Activated naive CD4-positive, alpha-beta T cell treated with Interleukin-2 at 50 U/mL for 16 hours (primary cell): ENCODE measurements at regions not wholly inside any gene's neighbourhood (a gene's known extent, or its start where the extent isn't known, plus 50 kb on each side); places are given as distances from the start of the nearest gene placed in this dataset.
"Not testable (repeated sequence)": the region's sequence is repeated elsewhere in the genome, so short reads cannot be mapped to it uniquely, and the experiment has no call there.

Experiments used
- DNase-seq: peaks from one replicate; pipeline ENCODE4 v3.0.0-alpha.2; 2020

- DNase-seq, result no peak
Observed at GRCh38 chr11:80719292-80719646, 1278.4 kb upstream of the TENM4 start.

DNA sequence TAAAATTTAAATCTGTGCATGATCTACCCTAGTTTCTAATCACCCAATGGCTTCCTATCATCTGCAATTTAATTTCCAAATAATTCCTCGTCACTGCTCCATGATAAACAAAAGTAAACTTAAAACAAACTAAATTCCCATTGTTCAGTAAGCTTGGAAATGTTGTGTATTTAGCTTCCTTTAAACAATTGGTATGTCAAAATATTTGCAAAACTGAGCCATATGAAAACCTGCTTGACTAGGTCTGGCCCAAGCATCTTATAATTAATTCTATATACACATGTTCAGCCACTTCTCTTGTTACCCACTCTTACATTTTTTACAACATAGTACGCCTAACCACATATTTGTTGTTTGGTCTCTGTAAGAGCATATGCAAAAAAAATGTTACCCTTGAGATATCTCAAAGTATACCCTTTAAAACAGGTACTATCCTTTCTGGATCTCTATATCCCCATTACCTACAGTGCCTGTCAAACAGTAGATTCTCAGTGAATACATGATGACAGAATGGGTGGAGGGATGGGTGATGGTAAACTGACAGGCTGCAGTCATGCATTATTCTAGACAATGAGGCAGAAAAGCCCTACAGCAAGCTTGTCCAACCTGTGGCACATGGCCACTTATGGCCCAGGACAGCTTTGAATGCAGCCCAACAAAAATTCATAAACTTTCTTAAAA is 1277.9 kb upstream of the TENM4 start:
- DNase-seq, result no peak

GRCh38 chr11:80702264-80702663 is 1261.4 kb upstream of the TENM4 start:
- DNase-seq, result no peak

- no peak for DNase-seq
Observed at GRCh38 chr11:80700386-80700785, 1259.6 kb upstream of the TENM4 start.

DNA sequence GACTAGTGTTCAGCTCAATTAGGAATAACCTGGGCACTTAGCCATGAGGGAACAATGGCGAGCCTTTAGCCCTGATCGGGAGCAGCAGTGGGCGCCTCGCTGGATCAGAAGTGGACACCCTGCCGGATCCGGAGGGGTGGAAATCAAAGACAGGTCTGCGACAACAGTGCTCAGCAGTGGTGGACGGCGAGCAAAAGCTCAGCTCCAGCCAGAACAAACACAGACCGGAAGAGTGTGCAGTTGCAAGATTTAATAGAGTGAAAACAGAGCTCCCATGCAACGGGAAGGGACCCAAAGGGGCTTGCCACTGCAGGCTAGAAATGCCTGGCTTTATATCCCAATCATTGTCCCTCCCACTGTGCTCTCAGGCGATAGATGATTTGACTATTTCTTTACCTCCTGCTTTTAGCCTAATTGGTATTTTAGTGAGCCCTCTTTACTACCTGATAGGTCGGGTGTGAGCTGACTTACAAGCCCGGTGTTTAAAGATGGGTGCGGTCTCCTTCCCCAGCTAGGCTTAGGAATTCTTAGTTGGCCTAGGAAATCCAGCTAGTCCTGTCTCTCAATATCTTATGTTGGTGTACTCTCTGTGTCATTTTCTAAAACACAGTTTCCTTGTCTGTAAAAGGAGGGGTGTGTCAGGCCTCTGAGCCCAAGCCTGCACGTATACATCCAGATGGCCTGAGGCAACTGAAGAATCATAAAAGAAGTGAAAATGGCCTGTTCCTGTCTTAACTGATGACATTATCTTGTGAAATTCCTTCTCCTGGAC is 1258.8 kb upstream of the TENM4 start:
- DNase-seq, result not testable (repeated sequence)

DNA sequence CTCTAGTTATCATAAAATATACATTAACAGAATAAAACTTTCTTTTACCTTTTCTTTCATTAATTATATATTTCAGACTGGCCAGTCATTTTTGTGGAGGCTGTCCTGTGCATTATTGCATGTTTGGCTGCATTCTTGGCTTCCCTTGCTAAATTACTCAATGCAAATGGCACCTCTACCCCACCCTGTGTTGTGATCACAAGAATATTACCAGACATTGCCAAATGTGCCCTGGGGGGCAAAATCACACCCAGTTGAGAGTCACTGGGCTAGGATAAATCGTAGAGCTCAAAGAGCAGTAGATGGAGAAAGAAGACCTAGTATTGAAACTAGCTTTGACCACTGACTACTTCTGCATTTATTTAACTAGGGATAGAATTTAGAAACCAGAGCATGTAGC is 1257.8 kb upstream of the TENM4 start:
- no peak for DNase-seq

- no peak for DNase-seq
Observed at GRCh38 chr11:80694385-80694784, 1253.6 kb upstream of the TENM4 start.

DNA sequence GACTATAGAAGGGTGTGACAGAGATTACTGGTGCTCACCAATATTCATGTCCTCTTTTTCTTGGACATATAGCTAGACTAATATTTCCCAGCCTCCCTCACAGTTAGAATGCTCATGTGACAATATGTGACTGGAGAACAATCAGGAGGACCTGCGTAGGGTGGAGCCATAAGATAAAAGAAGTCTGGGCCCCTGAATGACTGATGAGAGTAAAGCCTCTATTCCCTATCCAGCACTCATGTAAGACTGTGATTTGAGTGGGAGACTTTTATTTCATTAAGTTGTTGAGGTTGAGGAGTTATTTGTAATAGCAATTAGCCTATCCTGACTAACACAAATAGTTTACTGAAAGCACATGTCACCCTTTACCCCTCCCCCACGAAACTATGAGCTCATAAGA is 1247.1 kb upstream of the TENM4 start:
- no peak for DNase-seq

DNA sequence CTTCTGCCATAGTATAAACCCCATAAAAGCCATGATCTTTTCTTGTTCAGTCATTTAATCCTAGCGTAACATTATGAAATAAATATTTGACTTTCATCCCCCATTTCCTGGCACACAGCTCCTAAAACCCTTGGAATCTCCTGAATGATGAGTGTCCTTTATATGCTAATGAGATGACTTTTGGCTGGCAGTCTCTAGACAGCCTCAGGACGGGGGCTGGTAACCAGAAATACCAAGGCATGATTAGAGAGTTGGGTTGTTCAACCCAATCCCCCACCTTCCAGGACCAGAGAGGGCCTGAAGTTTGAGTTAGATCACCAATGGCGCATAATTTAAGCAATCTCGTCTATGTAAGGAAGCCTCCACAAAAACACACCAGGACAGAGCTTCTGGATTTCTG is 1246.1 kb upstream of the TENM4 start:
- DNase-seq, result no peak

DNA sequence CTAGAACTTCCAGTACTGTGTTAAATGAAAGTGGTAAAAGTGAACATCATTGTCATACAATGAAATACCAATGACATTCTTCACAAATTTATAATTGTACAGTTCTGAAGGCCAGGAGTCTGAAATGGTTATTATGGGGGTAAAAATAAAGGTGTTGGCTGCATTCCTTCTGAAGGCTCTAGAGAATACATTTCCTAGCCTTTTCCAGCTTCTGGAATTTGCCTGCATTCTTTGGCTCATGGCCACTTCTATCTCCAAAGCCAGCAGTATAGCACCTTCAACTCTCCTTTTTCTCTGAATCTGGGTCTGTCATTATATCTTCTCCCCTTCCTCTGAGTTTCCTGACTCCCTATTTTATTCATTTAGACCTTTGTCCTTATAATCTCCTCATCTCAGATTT is 1232.7 kb upstream of the TENM4 start:
- DNase-seq, result no peak

- no peak for DNase-seq
Observed at GRCh38 chr11:80669620-80670019, 1228.8 kb upstream of the TENM4 start.

DNA sequence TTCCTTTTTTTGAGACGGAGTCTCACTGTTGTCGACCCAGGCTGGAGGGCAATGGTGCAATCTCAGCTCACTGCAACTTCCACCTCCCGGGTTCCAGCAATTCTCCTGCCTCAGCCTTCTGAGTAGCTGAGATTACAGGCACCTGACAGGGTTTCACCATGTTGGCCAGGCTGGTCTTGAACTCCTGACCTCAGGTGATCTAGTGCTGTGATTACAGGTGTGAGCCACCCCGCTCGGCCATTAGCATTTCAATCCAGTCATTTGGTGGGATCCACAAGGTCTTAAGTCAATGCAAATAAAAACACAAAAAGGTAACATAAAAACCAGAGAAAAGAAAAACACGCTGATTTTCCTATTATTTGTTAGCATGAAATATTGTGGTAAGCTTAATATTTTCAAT is 1227.2 kb upstream of the TENM4 start:
- DNase-seq, result no peak

GRCh38 chr11:80655834-80656233 is 1215.0 kb upstream of the TENM4 start:
- DNase-seq, result no peak

DNA sequence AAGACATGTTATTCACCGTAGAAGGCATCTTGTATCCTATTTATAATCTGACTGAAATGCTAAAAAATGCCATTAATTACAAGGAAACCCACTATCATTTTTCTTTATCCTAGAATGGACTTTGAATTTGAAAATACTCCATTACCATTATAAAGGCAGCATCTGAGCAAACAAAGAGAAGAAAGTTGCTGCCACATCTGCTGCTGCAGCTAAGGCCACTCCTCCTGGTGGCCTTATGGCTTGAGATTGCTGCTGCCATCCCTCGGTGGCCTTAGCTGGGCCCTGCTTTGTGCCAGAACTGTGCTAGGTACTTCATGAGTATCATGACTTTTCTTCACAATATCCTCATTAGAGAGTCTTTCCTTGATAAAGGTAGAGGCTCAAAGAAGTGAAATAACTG is 1210.1 kb upstream of the TENM4 start:
- no peak for DNase-seq

DNA sequence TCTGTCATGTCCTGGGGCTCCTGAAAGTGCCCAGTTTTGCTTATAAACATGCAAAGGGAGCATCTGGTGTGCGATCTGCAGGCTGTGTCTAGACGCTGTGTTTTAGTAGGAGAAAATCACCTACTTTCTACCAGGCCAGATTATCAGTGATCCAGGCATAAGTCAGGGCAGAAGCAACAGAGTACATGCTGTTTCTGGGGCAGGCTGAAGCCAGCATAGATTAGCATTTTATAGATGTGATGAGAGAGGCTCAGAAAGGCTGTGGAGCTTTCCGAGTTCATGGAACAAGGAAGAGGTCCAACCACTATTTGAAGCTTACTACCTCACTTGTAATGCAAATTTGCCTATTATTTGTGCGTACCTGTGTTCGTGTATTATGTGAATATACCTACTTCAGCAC is 1208.4 kb upstream of the TENM4 start:
- no peak for DNase-seq

- no peak for DNase-seq
Observed at GRCh38 chr11:80638296-80638695, 1197.5 kb upstream of the TENM4 start.

GRCh38 chr11:80637571-80637970 is 1196.7 kb upstream of the TENM4 start:
- no peak for DNase-seq

GRCh38 chr11:80636999-80637398 is 1196.2 kb upstream of the TENM4 start:
- DNase-seq, result no peak

DNA sequence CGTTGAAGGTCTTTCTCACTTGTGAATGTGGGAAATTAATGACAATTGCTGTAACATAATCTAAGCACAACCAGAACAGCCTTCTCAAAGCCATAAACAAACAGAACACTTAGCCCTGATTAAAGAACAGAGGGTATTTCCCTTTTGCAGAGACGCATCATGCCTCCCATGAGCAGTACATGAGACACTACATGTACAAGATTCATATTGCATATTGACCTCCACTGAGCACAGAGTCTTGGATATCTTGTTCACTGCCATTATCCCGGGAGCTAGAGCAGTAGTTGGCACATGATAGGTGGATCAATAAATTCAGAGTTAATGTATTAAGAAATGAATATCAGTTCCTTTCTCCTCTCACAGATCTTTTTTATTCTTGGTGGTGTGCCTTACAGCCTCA is 1194.3 kb upstream of the TENM4 start:
- no peak for DNase-seq

- no peak for DNase-seq
Observed at GRCh38 chr11:80632691-80633090, 1191.9 kb upstream of the TENM4 start.

DNA sequence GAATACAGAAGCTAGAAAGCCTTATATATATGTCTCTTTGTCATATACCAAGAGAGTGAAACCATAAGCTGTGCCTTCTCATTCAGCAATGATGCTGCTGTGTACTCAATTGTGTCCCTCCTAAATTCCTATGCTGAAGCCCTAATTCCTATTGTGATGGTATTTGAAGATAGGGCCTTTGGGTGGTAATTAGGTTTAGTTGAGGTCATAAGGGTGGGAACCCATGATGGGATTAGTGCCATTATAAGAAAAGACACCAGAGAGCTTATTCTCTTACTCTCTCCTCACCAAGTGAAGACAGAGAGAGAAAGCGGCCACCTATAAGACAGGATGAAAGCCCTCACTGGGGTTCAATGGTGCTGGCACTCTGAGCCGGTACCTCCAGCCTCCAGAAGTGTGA is 1191.3 kb upstream of the TENM4 start:
- DNase-seq, result no peak

DNA sequence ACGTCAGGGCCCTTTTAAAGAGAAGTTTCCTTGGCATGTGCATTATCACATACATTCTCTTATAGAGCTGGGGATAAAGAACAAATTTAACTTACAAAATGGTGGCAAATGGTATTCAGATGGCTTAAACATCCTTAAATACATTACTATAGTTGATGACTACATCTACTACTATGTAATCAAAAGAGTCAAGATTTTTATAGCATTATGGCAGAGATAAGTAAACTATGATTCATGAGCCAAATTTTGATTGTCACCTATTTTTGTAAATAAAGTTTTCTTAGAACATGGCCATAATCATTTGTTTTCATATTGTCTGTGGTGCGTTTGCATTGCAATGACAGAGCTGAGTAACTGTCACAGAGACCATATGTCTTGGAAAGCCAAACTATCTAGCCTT is 1188.6 kb upstream of the TENM4 start:
- DNase-seq, result no peak

- no peak for DNase-seq
Observed at GRCh38 chr11:80627364-80627763, 1186.5 kb upstream of the TENM4 start.

DNA sequence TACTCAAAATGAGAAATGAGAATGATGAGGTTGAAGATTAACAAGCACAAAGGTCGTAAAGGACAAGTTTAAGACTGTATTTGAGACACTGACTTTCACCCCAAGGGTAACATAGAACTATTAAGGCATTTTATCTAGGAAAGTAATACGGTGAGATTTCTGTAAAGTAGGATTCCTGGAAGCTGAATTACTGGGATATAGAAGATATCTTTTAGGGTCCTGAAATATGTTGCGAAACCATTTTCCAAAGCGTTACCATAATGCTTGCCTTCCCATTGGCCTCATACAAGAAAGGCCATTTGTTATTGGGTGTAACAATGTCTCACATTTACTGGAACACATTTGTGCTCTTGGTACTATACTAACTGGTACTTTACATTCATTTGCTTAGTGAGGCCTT is 1185.9 kb upstream of the TENM4 start:
- DNase-seq, result no peak

- DNase-seq, result no peak
Observed at GRCh38 chr11:80625563-80625962, 1184.7 kb upstream of the TENM4 start.
